Esophagus squamous epithelium (tissue), 5 donors: ENCODE measurements at regions not wholly inside any gene's neighbourhood (a gene's known extent, or its start where the extent isn't known, plus 50 kb on each side); places are given as distances from the start of the nearest gene placed in this dataset.

Source experiments
- DNase-seq: peaks from one replicate; lab custom pipeline; 2025; lab: John Stamatoyannopoulos, UW
- H3K27ac ChIP-seq, 4 donors: fragments of 200-600 bp; sonication (generic); one replicate each; pipeline ENCODE4 v1.5.1; 2016 to 2019; ENCODE audit warnings: mild to moderate bottlenecking in 1 of 4
- H3K27me3 ChIP-seq, 4 donors: fragments of 200-600 bp; sonication (generic); 1 replicate in 3 of 4; 2 replicates in 1 of 4; pipeline versions ENCODE4 v1.5.1 to v1.6.0; 2017 to 2021; ENCODE audit warnings: antibody characterized with exemption in 1 of 4
- H3K36me3 ChIP-seq, 3 donors: fragments of 200-600 bp; sonication (generic); one replicate each; pipeline ENCODE4 v1.5.1; 2016 to 2019
- H3K4me1 ChIP-seq, 3 donors: fragments of 200-600 bp; sonication (generic); one replicate each; pipeline ENCODE4 v1.5.1; 2017 to 2019
- H3K4me3 ChIP-seq, 4 donors: fragments of 200-600 bp; sonication (generic); 1 replicate in 3 of 4; 2 replicates in 1 of 4; pipeline ENCODE4 v1.5.1; 2016 to 2019; ENCODE audit warnings: mild to moderate bottlenecking in 2 of 4, moderate library complexity in 1 of 4
- H3K9me3 ChIP-seq, 3 donors: fragments of 200-600 bp; sonication (generic); one replicate each; pipeline ENCODE4 v1.5.1; 2016 to 2019
- POLR2A ChIP-seq, 4 donors: fragments of 450-650 bp; IDR thresholded peaks; one replicate each; pipeline ENCODE4 v1.6.1; 2017; ENCODE audit warnings: antibody characterized with exemption in 4 of 4, mild to moderate bottlenecking in 4 of 4, moderate library complexity in 3 of 4
- WGBS, 2 donors: methylation state at CpG; one replicate each; pipeline ENCODE4 v1.1.5; 2018; 5-methylcytosine and 5-hydroxymethylcytosine counted together
- intact Hi-C: fragments of 100-400 bp; cut with DNase I; formaldehyde crosslinking; loops from one replicate; pipeline ENCODE4 v1.15.0; 2022
- TF ChIP-seq, protein P1 (sequence below), 6 experiments: fragments of 450-650 bp in 4 of 6; fragments of 200-600 bp in 2 of 6; sonication (generic) in 2 of 6; IDR thresholded peaks; one replicate each; pipeline ENCODE4 v1.5.1; 2016 to 2019; ENCODE audit warnings: antibody characterized with exemption in 6 of 6, mild to moderate bottlenecking in 4 of 6, moderate library complexity in 4 of 6
- donor health status: DM: yes; HTN: yes; CAD: no.

DNA sequence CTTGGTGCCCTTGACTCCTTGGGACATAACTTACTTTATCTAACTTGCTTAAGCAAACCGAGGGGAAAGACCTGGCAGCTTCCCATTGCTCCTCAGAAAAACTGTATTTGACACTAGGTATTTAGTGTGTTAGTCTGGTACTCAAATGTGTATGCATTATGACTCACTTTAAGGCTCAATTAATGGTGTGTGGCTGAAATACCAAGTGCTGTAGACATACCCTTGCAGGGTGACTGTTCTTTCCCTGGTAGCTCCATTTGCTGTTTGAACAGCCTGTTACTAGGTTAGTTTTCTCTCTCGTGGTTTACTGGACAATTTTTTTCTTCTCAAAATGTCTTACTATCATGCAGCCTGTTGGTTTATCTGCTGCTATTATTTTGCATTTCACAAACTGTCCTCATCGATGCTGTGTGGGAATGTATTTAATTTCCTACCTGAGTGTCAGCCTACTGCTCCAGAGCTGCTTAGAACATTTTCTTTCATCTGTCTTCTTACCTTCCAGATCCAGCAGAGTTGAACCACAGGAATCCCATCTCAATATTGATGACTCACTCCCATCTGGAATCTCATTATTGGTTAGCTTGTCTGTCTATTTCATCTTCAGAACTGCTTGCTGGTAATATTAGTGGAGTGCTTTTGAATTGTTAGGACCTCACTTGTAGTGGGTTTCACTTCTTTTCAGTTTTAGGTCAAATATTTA lies 158.0 kb upstream of the FAT1 start:
- Histone ChIP-seq H3K27ac (no peak overlapping the region), H3K4me1 (peaks cover 0 to 5% (median 0%) of the 10 kb centered on the region in 3 donors), H3K4me3 (no peak overlapping the region), H3K27me3 (no peaks in the 10 kb centered on the region), H3K36me3 (no peaks in the 10 kb centered on the region), H3K9me3 (no peaks in the 10 kb centered on the region)
- intact Hi-C loops: no loop called here
- no peak for TF ChIP-seq POLR2A (IDR thresholded peaks at IDR 0.05)
- TF ChIP-seq, protein P1, sequence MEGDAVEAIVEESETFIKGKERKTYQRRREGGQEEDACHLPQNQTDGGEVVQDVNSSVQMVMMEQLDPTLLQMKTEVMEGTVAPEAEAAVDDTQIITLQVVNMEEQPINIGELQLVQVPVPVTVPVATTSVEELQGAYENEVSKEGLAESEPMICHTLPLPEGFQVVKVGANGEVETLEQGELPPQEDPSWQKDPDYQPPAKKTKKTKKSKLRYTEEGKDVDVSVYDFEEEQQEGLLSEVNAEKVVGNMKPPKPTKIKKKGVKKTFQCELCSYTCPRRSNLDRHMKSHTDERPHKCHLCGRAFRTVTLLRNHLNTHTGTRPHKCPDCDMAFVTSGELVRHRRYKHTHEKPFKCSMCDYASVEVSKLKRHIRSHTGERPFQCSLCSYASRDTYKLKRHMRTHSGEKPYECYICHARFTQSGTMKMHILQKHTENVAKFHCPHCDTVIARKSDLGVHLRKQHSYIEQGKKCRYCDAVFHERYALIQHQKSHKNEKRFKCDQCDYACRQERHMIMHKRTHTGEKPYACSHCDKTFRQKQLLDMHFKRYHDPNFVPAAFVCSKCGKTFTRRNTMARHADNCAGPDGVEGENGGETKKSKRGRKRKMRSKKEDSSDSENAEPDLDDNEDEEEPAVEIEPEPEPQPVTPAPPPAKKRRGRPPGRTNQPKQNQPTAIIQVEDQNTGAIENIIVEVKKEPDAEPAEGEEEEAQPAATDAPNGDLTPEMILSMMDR (IDR thresholded peaks at IDR 0.05): no peak
- WGBS, 2 donors: 53 to 60% methylated on average over 3 of the region's 3 CpGs
- no peak for DNase-seq

DNA sequence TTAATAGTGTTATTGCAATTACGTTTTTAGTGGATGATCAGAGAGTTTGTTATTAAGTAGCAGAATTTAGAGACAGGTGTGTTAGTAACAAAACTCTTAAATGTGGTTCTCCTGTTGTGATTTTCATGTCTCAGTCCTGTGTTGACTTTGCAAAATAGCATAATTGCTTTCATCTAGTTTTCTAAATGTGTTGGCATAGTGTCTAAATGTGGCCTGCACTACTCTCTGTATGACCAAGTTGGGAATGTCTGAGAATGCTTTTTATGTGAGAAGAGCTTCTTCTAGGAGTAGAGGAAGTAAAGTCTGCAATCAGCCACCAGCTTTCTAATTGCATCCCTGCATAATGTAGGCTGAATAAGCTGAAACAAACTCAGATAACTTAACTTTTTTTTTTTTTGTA lies 158.6 kb upstream of the FAT1 start:
- no peaks in the 10 kb centered on the region for H3K9me3 ChIP-seq

DNA sequence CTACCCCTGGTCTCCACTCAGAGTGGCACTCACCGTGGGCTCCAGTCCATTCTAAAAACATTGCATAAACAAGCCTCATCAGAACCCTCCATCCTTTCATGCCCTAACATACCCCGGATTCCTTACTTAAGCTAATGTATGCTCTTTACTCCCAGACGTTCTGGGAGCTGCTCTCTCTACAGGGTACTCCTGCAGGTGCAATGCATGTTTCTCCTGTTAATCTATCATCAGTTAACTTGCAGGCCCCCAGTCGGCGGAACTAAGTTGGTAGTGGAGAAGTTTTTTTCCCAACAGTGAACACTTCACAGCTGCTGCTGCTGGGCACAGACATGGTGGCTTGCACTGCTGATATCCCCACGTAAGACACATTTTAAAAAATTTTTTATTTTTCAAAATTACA lies 161.6 kb upstream of the FAT1 start:
- intact Hi-C loops: no loop called here
- H3K27ac ChIP-seq: no peak overlapping the region
- no peaks in the 10 kb centered on the region for H3K36me3 ChIP-seq
- peaks cover 0 to 19% (median 5%) of the 10 kb centered on the region in 3 donors for H3K4me1 ChIP-seq
- no peaks in the 10 kb centered on the region for H3K27me3 ChIP-seq
- H3K4me3 ChIP-seq: no peak overlapping the region
- DNase-seq: no peak
- TF ChIP-seq POLR2A (IDR thresholded peaks at IDR 0.05): no peak
- TF ChIP-seq, protein P1 (IDR thresholded peaks at IDR 0.05): no peak
- 47 to 67% methylated on average over 6 of the region's 6 CpGs for WGBS, 2 donors
- peaks cover 0 to 3% (median 0%) of the 10 kb centered on the region in 3 donors for H3K9me3 ChIP-seq

More for the DNA sequence above, 158.6 kb upstream of the FAT1 start:
- intact Hi-C loops: no loop called here
- no peaks in the 10 kb centered on the region for H3K27me3 ChIP-seq
- no peak overlapping the region for H3K27ac ChIP-seq
- DNase-seq: no peak
- H3K4me1 ChIP-seq: peaks cover 0 to 11% (median 0%) of the 10 kb centered on the region in 3 donors
- WGBS, 2 donors: 65 to 86% methylated on average over 1 of the region's 1 CpG
- no peak overlapping the region for H3K4me3 ChIP-seq
- TF ChIP-seq, protein P1 (IDR thresholded peaks at IDR 0.05): no peak
- no peak for TF ChIP-seq POLR2A (IDR thresholded peaks at IDR 0.05)
- H3K36me3 ChIP-seq: no peaks in the 10 kb centered on the region

DNA sequence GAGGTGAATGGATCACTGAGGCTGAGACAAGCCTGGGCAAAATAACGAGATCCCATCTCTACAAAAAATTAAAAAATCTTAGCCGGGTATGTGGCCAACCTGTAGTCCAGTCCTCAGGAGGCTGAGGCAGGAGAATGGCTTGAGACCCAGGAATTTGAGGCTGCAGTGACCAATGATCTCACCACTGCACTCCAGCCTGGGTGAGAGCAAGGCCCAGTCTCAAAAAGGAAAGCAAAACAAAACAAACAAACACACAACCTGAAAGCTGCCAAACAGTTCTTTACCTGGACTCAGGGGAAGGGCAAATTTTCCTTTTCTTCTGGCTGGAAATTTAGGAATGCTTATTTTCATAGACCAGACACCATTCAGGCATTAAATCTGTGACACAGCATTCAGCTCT lies 163.1 kb upstream of the FAT1 start:
- H3K4me3 ChIP-seq: no peak overlapping the region
- 24 to 34% methylated on average over 2 of the region's 2 CpGs for WGBS, 2 donors
- intact Hi-C loops: no loop called here
- DNase-seq: no peak
- no peak for TF ChIP-seq POLR2A (IDR thresholded peaks at IDR 0.05)
- TF ChIP-seq, protein P1 (IDR thresholded peaks at IDR 0.05): no peak
- peaks cover 0 to 4% (median 0%) of the 10 kb centered on the region in 3 donors for H3K9me3 ChIP-seq
- no peaks in the 10 kb centered on the region for H3K36me3 ChIP-seq
- H3K27me3 ChIP-seq: no peaks in the 10 kb centered on the region
- peaks cover 0 to 19% (median 5%) of the 10 kb centered on the region in 3 donors for H3K4me1 ChIP-seq
- H3K27ac ChIP-seq: peak overlapping the region in 2 of 4 donors; percentile 18 to 22

DNA sequence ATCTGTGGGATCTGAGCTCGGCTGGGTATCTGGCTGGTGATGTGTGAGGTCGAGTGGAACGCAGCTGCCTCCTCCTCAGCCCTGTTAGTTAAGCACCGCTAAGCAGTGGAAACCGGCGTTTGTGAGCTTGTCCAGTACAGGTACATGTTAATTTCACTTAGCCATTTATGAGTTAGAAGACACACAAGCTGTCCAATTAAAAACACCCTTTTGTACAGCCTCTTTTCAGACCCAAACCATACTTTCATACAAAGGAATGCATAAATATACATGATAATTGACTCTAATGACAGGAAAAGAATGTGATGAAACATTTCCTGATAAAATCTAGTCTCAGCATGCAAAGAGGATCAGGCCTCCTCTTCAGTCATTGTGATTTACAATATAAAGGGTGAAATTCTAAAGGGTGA lies 163.6 kb upstream of the FAT1 start:
- intact Hi-C loops: no loop called here
- peaks cover 0 to 4% (median 0%) of the 10 kb centered on the region in 3 donors for H3K9me3 ChIP-seq
- 26 to 56% methylated on average over 4 to 6 of the region's 6 CpGs for WGBS, 2 donors
- H3K4me1 ChIP-seq: peaks cover 0 to 19% (median 5%) of the 10 kb centered on the region in 3 donors
- no peaks in the 10 kb centered on the region for H3K36me3 ChIP-seq
- no peaks in the 10 kb centered on the region for H3K27me3 ChIP-seq
- H3K4me3 ChIP-seq: no peak overlapping the region
- no peak for DNase-seq
- peak overlapping the region in 1 of 4 donors; percentile 11 for H3K27ac ChIP-seq
- no peak for TF ChIP-seq POLR2A (IDR thresholded peaks at IDR 0.05)
- TF ChIP-seq, protein P1 (IDR thresholded peaks at IDR 0.05): no peak
